ENCODE measurements at regions not wholly inside any gene's neighbourhood (a gene's known extent, or its start where the extent isn't known, plus 50 kb on each side); places are given as distances from the start of the nearest gene placed in this dataset.

DNA sequence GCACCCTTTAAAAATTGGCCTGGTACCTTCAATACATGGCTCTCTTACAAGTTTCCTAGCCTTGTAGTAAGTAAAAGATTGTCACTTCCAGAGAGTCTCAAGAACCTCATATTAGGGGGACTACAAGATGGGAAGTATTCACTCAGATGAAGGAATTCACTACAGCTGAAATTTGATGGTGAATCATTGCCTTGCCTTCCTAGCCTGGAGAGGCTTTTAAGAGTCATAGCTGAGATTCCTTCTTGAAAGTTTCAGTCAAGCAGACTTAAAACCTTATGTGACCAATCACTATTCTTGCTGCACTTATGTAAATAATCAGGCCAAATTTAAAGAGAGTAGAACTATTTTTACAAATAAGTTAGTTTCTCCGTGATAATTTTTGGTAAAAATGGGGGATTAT lies 451.6 kb downstream of the TRHDE start:
- ChIA-PET POLR2A (ENCODE audit: low non-redundant PET) (no interaction called here), CTCF (no interaction called here)
- Histone ChIP-seq H3K27me3 (replicated peaks; ENCODE audit: insufficient read depth, low read depth, low read length, poor library complexity) (no peaks in the 10 kb centered on the region), H3K4me3 (ENCODE audit: low read depth, low read length, poor library complexity, severe bottlenecking) (no peak overlapping the region), H3K9me3 (ENCODE audit: low read depth, low read length, poor library complexity, severe bottlenecking) (no peaks in the 10 kb centered on the region), H3K27ac (ENCODE audit: low read depth, low read length, poor library complexity, severe bottlenecking) (no peak overlapping the region), H3K4me1 (ENCODE audit: insufficient read depth, low read length, poor library complexity, severe bottlenecking) (no peaks in the 10 kb centered on the region), H3K36me3 (ENCODE audit: insufficient read depth, low read length, poor library complexity, severe bottlenecking) (no peaks in the 10 kb centered on the region)
- BruUV-seq (replicated peaks) = no TSS peak
- TF ChIP-seq EZH2 (IDR thresholded peaks at IDR 0.05; ENCODE audit: borderline replicate concordance, low read depth, low read length, poor library complexity, severe bottlenecking) = no peak
- TF ChIP-seq, protein P1, sequence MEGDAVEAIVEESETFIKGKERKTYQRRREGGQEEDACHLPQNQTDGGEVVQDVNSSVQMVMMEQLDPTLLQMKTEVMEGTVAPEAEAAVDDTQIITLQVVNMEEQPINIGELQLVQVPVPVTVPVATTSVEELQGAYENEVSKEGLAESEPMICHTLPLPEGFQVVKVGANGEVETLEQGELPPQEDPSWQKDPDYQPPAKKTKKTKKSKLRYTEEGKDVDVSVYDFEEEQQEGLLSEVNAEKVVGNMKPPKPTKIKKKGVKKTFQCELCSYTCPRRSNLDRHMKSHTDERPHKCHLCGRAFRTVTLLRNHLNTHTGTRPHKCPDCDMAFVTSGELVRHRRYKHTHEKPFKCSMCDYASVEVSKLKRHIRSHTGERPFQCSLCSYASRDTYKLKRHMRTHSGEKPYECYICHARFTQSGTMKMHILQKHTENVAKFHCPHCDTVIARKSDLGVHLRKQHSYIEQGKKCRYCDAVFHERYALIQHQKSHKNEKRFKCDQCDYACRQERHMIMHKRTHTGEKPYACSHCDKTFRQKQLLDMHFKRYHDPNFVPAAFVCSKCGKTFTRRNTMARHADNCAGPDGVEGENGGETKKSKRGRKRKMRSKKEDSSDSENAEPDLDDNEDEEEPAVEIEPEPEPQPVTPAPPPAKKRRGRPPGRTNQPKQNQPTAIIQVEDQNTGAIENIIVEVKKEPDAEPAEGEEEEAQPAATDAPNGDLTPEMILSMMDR (conservative IDR thresholded peaks at IDR 0.05; ENCODE audit: low read depth, low read length) = no peak
- intact Hi-C loops (cut with micrococcal nuclease; ENCODE audit: unreplicated experiment) = no loop called here
- no peak for DNase-seq (ENCODE audit: low spot score)

DNA sequence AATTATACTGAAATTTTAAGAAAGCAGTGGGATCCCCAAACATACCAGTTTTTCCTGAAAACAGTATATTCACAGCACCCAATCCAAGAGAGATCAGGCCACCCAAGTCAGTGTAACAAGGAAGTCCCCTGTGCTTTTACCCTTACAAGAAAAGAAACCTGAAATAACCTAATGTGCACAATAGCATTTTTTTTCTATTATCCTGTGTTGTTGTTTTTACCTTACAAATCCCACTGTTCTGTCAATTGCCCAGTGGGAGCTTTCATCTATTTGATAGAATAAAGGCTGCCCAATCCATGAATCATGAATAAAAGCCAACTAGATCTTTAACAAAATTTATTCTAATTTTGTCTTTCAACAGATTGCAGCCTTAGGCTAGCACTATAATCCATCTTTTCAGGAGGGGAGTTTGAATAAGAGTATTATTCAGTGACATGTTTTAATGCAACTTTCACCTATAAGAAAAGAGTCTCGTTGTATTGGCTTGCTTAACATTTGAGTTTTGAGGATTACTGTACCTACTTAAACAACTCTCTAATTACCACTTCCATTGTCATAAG lies 457.4 kb downstream of the TRHDE start:
- no peak for DNase-seq (ENCODE audit: low spot score)
- intact Hi-C loops (cut with micrococcal nuclease; ENCODE audit: unreplicated experiment) = no loop called here
- no TSS peak for BruUV-seq (replicated peaks)
- ChIA-PET CTCF (no interaction called here), POLR2A (ENCODE audit: low non-redundant PET) (no interaction called here)
- H3K27me3 ChIP-seq (replicated peaks; ENCODE audit: insufficient read depth, low read depth, low read length, poor library complexity) = no peaks in the 10 kb centered on the region
- H3K36me3 ChIP-seq (ENCODE audit: insufficient read depth, low read length, poor library complexity, severe bottlenecking) = no peaks in the 10 kb centered on the region
- H3K27ac ChIP-seq (ENCODE audit: low read depth, low read length, poor library complexity, severe bottlenecking) = no peak overlapping the region
- H3K4me3 ChIP-seq (ENCODE audit: low read depth, low read length, poor library complexity, severe bottlenecking) = no peak overlapping the region
- TF ChIP-seq EZH2 (IDR thresholded peaks at IDR 0.05; ENCODE audit: borderline replicate concordance, low read depth, low read length, poor library complexity, severe bottlenecking) = no peak
- TF ChIP-seq, protein P1 (conservative IDR thresholded peaks at IDR 0.05; ENCODE audit: low read depth, low read length) = no peak
- no peaks in the 10 kb centered on the region for H3K4me1 ChIP-seq (ENCODE audit: insufficient read depth, low read length, poor library complexity, severe bottlenecking)
- no peaks in the 10 kb centered on the region for H3K9me3 ChIP-seq (ENCODE audit: low read depth, low read length, poor library complexity, severe bottlenecking)

DNA sequence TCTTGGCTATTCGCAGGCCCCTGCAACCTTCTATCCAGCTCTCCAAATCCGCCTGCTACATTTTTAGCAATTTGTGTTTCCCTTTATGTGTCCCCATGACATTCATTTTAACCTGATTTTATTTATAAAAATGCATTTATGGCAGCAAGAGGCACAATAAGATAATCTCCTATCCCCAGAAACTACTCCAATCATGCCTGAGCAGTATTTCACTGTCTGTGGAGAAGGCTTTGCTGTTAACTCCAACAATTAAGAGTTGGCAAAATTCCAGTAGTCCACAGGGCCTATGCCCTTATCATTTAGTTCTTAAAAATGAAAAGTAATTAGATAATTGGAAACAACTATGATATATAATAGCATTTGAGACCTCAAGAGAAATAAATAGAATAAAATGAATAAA lies 462.4 kb downstream of the TRHDE start:
- intact Hi-C loops (cut with micrococcal nuclease; ENCODE audit: unreplicated experiment) = no loop called here
- no TSS peak for BruUV-seq (replicated peaks)
- H3K27ac ChIP-seq (ENCODE audit: low read depth, low read length, poor library complexity, severe bottlenecking) = no peak overlapping the region
- no peaks in the 10 kb centered on the region for H3K36me3 ChIP-seq (ENCODE audit: insufficient read depth, low read length, poor library complexity, severe bottlenecking)
- no peaks in the 10 kb centered on the region for H3K9me3 ChIP-seq (ENCODE audit: low read depth, low read length, poor library complexity, severe bottlenecking)
- H3K4me1 ChIP-seq (ENCODE audit: insufficient read depth, low read length, poor library complexity, severe bottlenecking) = no peaks in the 10 kb centered on the region
- ChIA-PET CTCF (no interaction called here), POLR2A (ENCODE audit: low non-redundant PET) (no interaction called here)
- H3K4me3 ChIP-seq (ENCODE audit: low read depth, low read length, poor library complexity, severe bottlenecking) = no peak overlapping the region
- TF ChIP-seq EZH2 (IDR thresholded peaks at IDR 0.05; ENCODE audit: borderline replicate concordance, low read depth, low read length, poor library complexity, severe bottlenecking) = no peak
- TF ChIP-seq, protein P1 (conservative IDR thresholded peaks at IDR 0.05; ENCODE audit: low read depth, low read length) = no peak
- no peak for DNase-seq (ENCODE audit: low spot score)
- H3K27me3 ChIP-seq (replicated peaks; ENCODE audit: insufficient read depth, low read depth, low read length, poor library complexity) = no peaks in the 10 kb centered on the region

Measured in A673 (cell line).